ENCODE measurements at regions not wholly inside any gene's neighbourhood (a gene's known extent, or its start where the extent isn't known, plus 50 kb on each side); places are given as distances from the start of the nearest gene placed in this dataset.

DNA sequence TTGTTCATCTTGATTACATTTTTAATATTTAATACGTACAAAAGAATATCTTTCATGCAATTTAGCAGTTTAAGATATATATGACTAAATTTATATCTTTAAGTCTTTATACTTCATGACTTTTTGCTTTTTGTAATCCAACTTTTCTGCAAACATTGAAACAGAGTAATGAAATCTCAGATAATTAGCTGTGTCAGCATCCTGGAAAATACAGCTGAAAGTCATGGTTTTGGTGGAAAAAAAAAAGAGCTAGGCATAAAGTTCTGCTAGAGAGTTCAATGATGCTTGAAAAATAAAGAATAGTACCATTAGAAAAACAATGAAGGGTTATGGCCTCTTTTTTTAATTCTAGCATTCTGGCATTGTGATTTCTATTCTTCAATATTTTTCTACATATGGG lies 387.4 kb upstream of the ROBO2 start:
- no peak for DNase-seq

GRCh38 chr3:76653640-76654251 lies 386.2 kb upstream of the ROBO2 start:
- no peak for DNase-seq

DNA sequence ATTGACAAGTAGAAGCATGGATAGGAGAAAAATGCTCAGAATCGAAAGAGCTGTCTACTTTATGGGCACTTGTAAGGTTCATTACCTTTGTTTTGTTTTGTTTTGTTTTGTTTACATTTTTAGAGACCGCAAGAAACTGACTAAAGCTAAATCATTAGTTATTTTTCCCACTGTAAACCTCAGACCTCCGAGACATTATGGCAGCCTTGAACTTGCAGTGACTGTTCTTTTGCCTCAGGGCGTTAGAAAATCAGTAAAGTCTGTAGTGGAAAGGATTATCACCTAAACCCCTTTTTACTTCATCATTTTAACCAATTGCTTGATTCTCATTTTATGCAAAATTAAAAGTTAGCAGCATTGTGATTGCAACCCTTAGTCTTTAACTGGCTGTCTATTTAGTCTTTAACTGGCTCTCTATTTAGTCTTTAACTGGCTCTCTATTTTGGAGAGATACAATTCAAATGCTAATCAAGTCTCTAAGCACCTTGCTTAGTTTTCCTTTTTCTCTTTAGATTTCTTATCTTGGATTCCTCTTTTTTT lies 383.3 kb upstream of the ROBO2 start:
- no peak for DNase-seq

GRCh38 chr3:76657909-76658308 lies 382.0 kb upstream of the ROBO2 start:
- no peak for DNase-seq

DNA sequence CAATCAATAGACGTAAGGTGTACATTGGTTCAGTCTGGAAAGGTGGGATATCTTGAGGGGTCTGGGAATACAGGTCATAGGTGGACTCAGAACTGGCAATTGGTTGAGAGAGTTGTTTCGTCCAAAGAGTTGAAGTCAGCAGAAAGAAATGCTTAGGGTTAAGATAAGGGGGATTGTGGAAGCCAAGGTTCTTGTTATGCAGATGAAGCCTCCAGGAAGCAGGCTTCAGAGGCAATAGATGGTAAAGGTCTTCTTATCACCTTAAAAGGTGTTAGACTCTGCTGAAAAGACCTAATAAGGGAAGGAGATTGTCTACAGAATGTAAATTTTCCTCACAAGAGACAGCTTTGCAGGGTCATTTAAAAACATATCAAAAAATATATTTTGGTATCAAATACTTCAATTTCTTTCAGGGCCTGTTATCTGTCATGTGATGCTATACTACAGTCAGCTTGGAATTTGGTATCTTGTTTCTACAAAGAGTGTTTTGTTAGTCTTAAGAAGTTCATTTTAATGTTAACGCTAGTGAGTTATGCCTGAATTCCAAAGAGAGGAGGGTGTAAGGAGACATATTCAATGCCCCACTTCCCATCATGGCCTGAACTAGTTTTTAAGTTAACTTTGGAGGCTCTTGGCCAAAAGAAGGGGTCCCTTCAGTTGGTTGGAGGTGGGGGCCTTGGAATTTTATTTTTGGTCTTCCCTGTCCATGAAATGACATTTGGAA lies 378.2 kb upstream of the ROBO2 start:
- no peak for DNase-seq

GRCh38 chr3:76664816-76665215 lies 375.1 kb upstream of the ROBO2 start:
- no peak for DNase-seq

DNA sequence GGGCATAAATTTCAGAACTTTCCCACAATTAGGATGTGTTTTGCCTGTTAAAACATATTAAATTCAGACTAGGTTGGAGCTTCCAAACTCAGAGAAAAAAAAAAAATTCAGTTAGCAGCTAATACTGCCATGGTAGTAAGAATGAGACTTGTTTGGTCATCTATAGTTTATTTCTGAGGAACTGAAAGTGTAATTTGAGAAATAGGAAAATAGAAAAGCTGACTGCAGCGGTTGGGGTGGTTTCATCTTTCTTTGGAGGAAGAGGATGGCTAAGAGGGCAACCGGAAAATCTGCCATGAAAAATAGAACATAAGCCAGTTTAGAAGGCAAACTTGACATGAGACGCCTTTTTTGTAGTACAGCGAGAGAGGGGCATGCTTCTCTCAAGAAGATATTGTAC lies 371.2 kb upstream of the ROBO2 start:
- DNase-seq: no peak

- no peak for DNase-seq
These were observed 370.6 kb upstream of the ROBO2 start for GRCh38 chr3:76669322-76669721.

- DNase-seq: no peak
These were observed 366.7 kb upstream of the ROBO2 start for GRCh38 chr3:76673171-76673570.

GRCh38 chr3:76679541-76679940 lies 360.4 kb upstream of the ROBO2 start:
- DNase-seq: no peak

GRCh38 chr3:76683256-76683655 lies 356.6 kb upstream of the ROBO2 start:
- DNase-seq: no peak

- no peak for DNase-seq
These were observed 355.0 kb upstream of the ROBO2 start for GRCh38 chr3:76684946-76685345.

DNA sequence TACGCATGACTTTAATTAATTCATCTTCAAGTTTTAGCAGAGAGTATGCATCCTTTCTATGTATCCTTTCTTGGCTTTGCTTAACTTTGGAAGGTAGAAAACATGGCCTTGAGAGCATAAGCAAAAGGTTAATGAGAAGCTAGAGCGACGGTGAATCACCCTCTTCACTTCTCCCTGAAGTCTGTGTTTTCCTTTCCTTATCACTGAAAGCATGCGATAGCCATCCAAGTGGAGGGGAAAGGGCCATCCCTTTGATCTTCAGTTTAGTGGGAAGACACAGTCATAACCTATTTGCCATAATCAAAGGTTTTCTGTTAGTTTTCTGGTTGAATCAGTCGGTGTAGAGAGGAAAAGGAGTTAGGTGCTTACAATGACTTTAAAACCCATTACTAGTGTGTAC lies 354.0 kb upstream of the ROBO2 start:
- no peak for DNase-seq

DNA sequence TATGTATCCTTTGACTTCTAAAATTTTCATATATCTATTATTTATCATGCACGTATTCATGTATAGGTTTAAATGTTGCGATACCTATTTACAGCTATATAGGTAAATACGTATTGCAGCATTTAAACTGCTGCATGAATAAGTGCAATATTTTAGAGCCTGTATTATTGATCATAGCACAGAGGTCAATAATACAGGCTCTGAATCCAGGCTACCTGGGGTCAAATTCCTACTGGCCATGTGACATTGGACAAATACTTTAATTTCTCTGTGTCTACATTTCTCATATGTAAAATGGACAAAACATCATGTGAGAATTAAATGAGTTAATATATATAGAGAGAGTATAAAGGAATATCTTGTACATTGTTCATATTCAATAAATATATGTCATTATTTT lies 352.9 kb upstream of the ROBO2 start:
- no peak for DNase-seq

DNA sequence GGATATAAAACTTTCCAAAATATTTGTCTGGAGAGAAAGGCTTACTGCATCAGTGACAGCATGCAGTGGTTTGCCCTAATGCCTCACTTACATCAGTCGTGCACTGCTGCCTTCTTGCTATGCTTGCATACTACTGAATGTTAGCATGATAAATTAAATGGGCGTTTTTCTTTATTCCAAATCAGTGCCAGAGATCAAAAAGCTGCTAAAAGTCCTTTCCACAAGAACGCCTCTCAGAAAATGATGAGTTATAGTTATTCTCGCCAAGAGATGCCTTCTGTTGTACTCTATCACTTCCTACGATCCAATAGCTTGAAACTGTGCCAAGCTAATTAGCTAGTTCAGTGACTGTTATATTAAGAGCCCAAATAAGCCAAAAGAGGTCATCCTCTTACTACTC lies 345.8 kb upstream of the ROBO2 start:
- peak; percentile 11 for DNase-seq

- no peak for DNase-seq
These were observed 341.7 kb upstream of the ROBO2 start for GRCh38 chr3:76698136-76698706.

DNA sequence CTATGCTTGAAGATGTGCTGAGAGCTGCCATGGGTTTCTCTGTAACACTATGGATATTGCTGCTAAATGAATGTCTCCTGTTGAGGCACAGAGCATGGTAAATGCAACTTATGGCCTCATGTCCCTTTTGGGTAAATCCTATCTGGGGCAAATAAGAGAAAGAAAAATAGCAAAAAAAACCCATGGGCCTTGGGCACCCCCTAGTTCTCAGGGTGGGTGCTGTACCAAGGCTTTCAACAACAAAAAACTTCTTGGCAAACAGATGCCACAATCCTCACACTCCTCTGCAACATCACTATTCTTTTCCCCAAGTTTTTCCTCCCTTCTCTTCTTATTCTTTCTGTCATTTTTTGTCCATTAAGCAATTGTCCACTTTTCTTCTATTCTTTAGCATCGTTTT lies 340.1 kb upstream of the ROBO2 start:
- no peak for DNase-seq

DNA sequence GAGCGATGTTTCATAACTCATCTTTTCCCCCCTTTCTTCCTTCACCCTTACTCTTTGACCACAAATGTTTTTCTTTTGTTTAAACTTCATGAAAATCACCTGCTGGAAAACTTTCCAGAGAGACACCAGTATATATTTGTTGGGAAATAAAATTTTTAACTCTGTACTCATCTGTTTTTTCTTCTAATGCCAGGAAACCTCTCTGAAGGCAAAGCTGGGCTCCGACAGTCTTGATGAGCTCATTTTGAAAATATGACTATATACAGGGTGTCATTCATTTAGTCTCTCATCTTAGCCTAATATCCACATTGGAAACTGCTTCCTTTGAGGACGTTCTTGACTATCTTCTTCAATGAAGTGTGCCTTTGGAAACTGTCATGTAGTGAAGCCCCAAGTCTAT lies 339.6 kb upstream of the ROBO2 start:
- no peak for DNase-seq

- no peak for DNase-seq
These were observed 337.2 kb upstream of the ROBO2 start for GRCh38 chr3:76702676-76703075.

- DNase-seq: no peak
These were observed 324.5 kb upstream of the ROBO2 start for GRCh38 chr3:76715426-76715825.

DNA sequence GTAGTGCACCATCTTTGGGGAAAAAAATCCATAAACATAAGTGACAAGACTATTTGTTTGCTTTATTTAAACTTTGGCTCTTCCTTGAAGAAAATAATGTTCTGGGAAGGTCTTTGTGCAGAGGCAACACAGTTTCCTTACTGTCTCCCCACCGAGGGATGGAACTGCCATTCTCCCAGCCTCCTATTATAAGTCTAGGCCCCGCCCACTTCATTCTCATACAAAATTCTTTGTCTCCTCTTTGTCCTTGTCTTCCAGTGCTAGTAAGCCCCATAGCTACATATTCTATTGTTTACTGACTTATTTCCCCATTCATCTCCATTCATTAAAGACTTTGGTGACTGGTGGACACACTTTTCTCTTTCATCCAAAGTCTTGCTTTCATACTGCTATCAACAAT lies 316.5 kb upstream of the ROBO2 start:
- no peak for DNase-seq

DNA sequence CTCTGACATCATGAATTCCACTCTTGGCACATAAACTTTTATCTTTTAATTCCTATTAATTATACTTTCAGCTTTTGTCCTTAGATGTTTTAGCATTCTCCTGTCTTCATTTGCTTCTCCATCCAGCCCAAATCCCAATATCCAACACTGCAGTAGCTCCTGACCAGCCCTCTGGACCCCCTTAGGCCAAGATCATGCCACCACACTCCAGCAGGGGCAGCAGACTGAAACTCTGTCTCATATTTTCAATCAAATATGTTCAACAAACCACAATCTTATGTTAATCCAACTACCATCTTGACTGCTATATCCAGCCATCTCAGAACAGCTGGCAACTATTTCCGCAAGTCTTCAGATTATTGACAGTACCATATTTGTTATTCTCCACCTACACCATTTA lies 315.8 kb upstream of the ROBO2 start:
- no peak for DNase-seq

DNA sequence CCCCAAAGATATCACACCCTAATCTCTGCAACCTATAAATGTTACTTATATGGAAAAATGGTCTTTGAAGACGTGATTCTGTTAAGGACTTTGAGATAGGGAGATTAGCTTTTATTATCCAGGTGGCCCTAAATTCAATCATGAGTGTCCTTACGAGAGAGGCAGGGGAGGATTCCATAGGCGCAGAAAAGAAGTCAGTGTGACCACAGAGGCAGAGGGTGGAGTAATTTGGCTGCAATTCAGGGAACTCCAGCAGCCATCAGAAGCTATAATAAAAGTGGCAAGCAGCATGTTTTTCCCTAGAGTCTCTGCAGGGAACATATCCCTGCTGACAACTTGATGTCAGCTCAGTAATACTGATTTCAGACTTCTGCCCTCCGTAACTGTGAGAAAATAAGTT lies 315.2 kb upstream of the ROBO2 start:
- DNase-seq: peak; percentile 58

GRCh38 chr3:76726034-76726433 lies 313.9 kb upstream of the ROBO2 start:
- DNase-seq: no peak
